HG03442 (cell line): ENCODE measurements at regions not wholly inside any gene's neighbourhood (a gene's known extent, or its start where the extent isn't known, plus 50 kb on each side); places are given as distances from the start of the nearest gene placed in this dataset.

Experiments
- ATAC-seq: cut with Tn5 transposase; IDR thresholded peaks from one replicate; pipeline ENCODE4 v1.9.1; 2021; ENCODE audit warnings: mild to moderate bottlenecking, moderate library complexity; ENCODE audit not compliant: unreplicated experiment

- ATAC-seq: no peak
Observed at GRCh38 chr5:51271261-51271660, 112.0 kb upstream of the ISL1 start.

DNA sequence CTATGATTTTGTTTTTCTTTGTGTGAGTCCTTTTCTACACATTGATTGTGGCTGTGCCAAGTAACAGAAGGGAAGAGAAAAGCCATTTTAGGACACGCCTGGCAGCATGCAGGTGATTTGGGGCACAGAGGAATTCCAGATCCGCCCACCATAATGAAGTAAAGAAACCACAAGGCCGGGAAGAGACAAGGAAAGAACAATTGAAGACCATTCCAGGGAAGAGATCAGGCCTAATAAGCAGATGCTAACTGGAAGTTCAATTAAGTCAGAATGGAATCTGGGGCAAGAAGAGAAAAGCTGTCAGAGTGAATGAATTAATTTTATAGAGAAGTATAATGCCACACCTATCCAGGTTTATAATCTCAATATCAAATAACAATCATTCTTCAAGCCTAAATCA is 110.2 kb upstream of the ISL1 start:
- ATAC-seq: no peak

- no peak for ATAC-seq
Observed at GRCh38 chr5:51273871-51274270, 109.4 kb upstream of the ISL1 start.

GRCh38 chr5:51275428-51275827 is 107.8 kb upstream of the ISL1 start:
- ATAC-seq: no peak

DNA sequence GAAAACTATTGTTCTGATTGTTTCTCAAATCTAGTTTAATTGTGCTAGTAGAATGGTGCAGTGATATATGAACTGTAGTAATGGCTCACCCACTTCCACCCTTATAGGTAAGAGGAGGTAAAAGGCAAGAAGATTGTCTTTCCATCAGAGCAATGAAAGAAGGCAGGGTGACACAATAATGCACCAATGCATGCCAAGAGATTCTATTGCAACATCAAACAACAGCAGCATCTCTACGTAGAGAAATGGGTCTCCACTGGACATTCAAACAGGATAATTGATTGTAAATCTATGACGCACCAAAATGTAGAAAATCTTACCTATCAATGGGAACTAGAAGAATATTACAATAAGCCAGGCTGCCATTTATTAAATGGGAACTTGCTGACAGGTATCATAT is 107.0 kb upstream of the ISL1 start:
- ATAC-seq: no peak

- ATAC-seq: no peak
Observed at GRCh38 chr5:51278539-51278938, 104.7 kb upstream of the ISL1 start.

DNA sequence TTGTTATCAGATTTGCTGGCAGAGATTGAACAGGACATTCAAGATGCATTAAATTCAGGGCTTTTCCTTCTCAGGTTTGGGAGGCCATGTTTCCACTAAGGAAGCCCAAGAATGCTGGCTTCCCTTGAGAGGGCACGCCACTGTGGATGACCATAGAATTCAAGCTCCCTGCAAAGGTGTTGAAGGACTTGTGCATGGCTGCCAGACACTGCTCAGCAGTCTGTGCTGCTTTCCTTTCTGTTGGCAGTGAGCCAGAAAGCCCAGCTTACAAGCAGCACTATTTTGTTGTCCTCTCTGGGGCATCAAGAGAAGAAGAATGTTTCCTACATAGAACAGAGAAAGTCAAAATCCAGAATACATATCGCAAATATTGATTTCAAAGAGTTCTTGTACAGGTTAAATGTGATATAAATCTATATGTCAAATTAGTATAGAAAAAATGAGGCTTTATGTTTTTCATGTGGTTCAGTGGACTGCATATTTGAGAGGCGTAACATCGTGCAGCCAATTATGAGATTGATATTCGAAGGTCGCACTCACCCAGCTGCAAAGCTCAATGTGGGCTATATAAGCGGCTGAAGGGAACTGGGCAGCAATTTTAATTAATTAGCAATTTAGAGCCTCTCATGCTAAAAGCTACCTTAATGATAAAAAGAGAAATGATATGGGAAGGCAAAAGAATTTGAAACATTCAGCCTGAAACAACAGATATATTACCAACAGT is 103.1 kb upstream of the ISL1 start:
- no peak for ATAC-seq

DNA sequence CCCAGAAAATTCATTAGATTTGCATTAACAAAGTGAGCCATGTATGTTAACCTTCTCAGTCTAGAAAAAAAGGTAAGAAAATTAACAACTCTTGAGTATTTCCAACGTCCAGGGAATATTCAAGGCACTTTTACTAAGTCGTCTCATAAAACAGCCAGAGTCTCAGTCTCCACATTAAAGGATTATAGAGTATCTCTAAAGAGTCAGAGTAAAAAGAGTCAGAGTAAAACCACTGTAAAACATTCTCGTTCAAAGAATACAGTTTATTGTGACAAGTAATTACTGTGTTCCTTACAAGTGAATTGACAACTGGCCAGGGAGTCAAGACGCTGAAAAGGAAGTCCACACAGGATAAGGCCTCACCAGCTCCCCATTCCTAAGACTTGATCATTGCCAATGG is 97.2 kb upstream of the ISL1 start:
- ATAC-seq: no peak

DNA sequence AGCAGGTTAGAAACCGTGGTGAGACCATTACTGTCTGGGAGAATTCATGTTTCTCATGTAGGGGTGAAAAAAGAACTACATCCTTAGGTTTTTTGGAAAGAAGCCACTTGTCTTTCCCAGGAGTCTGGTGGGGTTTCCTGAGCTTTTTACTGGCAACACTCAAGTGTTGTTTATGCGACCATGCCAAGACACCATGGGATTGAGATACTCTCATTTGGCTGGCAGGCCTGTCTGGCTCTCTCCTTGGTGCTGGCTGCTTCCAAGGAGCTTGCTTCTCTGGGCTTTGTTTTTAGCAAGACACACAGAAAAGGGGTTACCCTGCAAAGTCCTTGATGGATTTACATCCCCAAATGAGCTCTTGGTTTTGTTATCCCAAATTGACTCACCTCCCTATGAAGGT is 80.9 kb upstream of the ISL1 start:
- no peak for ATAC-seq

DNA sequence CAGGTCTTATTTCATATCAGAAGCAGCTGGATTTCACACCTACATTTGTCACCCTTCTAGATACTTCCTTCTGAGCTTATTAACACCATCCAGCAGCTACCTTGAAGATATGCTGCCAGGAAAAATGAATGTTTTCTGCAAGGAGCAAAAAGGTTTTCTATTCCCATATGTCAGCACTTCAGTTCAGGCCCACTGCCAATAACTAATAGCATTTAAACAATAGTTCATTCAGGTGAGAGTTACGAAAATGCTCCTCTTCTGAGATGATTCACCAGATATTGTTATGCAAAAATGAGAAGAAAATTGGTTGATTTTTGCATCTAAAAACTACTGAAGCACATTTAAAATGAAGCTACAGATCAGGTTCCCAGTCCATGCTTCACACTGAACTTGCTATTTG is 56.4 kb upstream of the ISL1 start:
- ATAC-seq: no peak
